Naive B cell (primary cell): ENCODE measurements at regions not wholly inside any gene's neighbourhood (a gene's known extent, or its start where the extent isn't known, plus 50 kb on each side); places are given as distances from the start of the nearest gene placed in this dataset.

Experiments used
- ATAC-seq, 2 donors: fragments of 150-1000 bp; cut with Tn5 transposase; 2 replicates each; pipeline ENCODE4 v1.10.0; 2021; ENCODE audit warnings: low read depth in 2 of 2, mild to moderate bottlenecking in 2 of 2, moderate library complexity in 2 of 2
- DNase-seq: peaks from one replicate; pipeline ENCODE4 v3.0.0; 2022
- H3K27ac Mint-ChIP-seq, 6 donors: one replicate each; pipeline ENCODE4 v1.8.0; 2020 to 2022; ENCODE audit warnings: mild to moderate bottlenecking in 6 of 6, mixed read lengths in 6 of 6, moderate library complexity in 5 of 6, inconsistent platforms in 2 of 6
- H3K27me3 Mint-ChIP-seq, 3 donors: one replicate each; pipeline ENCODE4 v1.8.0; 2021 to 2022; ENCODE audit warnings: mixed read lengths in 3 of 3, mild to moderate bottlenecking in 1 of 3
- H3K36me3 Mint-ChIP-seq, 2 donors: one replicate each; pipeline ENCODE4 v1.8.0; 2020 to 2022; ENCODE audit warnings: mixed read lengths in 2 of 2, inconsistent platforms in 1 of 2, mild to moderate bottlenecking in 1 of 2
- H3K4me1 Mint-ChIP-seq, 3 donors: one replicate each; pipeline ENCODE4 v1.8.0; 2020 to 2022; ENCODE audit warnings: mixed read lengths in 3 of 3, inconsistent platforms in 1 of 3, mild to moderate bottlenecking in 1 of 3, moderate library complexity in 1 of 3
- H3K4me3 Mint-ChIP-seq, 8 donors: one replicate each; pipeline ENCODE4 v1.8.0; 2020 to 2022; ENCODE audit warnings: mild to moderate bottlenecking in 8 of 8, mixed read lengths in 8 of 8, moderate library complexity in 8 of 8, inconsistent platforms in 2 of 8
- H3K9me3 Mint-ChIP-seq, 7 donors: one replicate each; pipeline ENCODE4 v1.8.0; 2020 to 2022; ENCODE audit warnings: mixed read lengths in 7 of 7, mild to moderate bottlenecking in 5 of 7, inconsistent platforms in 2 of 7, moderate library complexity in 1 of 7

GRCh38 chr20:59448196-59448595 lies 147.8 kb downstream of the EDN3 start:
- Mint-ChIP-seq H3K4me1 (no peaks in the 10 kb centered on the region), H3K9me3 (no peaks in the 10 kb centered on the region), H3K27me3 (peaks cover 50 to 80% (median 55%) of the 10 kb centered on the region in 3 donors), H3K36me3 (no peaks in the 10 kb centered on the region), H3K27ac (no peak overlapping the region), H3K4me3 (no peak overlapping the region)
- ATAC-seq: no peak
- DNase-seq: no peak

DNA sequence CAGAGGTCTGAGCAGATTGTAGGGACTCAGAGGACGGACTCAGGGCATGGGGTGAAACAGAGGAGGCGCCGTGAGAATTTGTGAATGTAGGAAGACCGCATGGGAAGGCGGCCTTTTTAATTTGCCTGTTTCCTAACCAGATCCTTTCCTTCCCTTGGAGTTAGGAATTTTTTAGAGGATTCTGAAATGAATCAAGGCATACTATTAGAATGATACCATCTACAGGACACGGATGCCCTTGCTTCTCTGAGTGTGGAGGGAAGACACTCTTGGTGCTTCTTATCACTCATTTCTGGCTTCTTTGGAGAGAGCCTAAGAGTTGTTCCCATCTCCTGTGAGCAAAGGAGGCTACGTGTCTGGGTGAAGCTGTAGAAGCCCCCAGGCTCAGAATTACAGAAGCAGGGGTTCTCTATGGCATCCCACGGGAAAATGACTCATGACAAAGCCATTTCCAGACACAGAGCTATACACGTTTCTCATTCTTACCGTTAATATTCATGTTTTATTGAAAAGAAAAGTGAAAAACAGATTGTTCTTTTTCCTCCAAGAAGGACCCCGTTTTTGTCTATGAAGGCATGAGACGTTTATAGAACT lies 148.5 kb downstream of the EDN3 start:
- Mint-ChIP-seq H3K27ac (peak overlapping the region in 1 of 6 donors; percentile 40), H3K4me3 (peak overlapping the region in 1 of 8 donors; percentile 30), H3K36me3 (no peaks in the 10 kb centered on the region), H3K4me1 (no peaks in the 10 kb centered on the region), H3K27me3 (peaks cover 42 to 72% (median 48%) of the 10 kb centered on the region in 3 donors), H3K9me3 (no peaks in the 10 kb centered on the region)
- ATAC-seq: no peak
- DNase-seq: no peak

DNA sequence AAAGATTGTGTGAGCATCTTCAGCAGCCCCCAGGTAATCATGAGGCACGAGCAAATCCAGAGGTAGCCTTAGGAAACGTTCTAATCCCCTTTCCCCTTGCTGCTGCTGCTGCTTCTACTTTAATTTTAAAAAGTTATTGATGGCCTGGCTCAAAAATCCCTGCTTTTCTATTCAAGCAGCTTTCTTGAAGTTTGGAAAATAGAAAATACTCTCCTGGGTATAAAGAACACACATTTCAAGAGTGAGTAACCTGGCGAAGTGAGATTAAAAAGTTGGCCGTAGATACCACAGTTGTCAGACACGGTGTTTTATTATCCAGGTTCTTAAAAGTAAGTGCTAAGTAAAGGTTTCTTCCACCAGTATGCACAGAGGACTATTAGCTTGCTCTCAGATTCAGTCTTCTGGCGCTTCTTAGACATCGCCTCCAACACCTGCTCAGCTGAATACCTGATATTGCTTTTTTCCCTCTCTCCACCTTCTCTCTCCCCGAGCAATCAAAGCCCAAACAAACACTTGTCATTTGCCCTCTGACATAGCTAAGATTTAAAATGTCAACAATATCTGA lies 150.7 kb downstream of the EDN3 start:
- H3K36me3 Mint-ChIP-seq: no peaks in the 10 kb centered on the region
- H3K27ac Mint-ChIP-seq: no peak overlapping the region
- H3K4me3 Mint-ChIP-seq: no peak overlapping the region
- H3K4me1 Mint-ChIP-seq: no peaks in the 10 kb centered on the region
- H3K27me3 Mint-ChIP-seq: peaks cover 33 to 50% (median 34%) of the 10 kb centered on the region in 3 donors
- no peaks in the 10 kb centered on the region for H3K9me3 Mint-ChIP-seq
- no peak for DNase-seq
- ATAC-seq: no peak

- H3K9me3 Mint-ChIP-seq: no peaks in the 10 kb centered on the region
- DNase-seq: no peak
- no peak overlapping the region for H3K27ac Mint-ChIP-seq
- H3K4me1 Mint-ChIP-seq: no peaks in the 10 kb centered on the region
- H3K4me3 Mint-ChIP-seq: no peak overlapping the region
- ATAC-seq: no peak
- H3K36me3 Mint-ChIP-seq: no peaks in the 10 kb centered on the region
- peaks cover 28 to 45% (median 37%) of the 10 kb centered on the region in 3 donors for H3K27me3 Mint-ChIP-seq
These were observed 151.2 kb downstream of the EDN3 start for GRCh38 chr20:59451641-59452040.

DNA sequence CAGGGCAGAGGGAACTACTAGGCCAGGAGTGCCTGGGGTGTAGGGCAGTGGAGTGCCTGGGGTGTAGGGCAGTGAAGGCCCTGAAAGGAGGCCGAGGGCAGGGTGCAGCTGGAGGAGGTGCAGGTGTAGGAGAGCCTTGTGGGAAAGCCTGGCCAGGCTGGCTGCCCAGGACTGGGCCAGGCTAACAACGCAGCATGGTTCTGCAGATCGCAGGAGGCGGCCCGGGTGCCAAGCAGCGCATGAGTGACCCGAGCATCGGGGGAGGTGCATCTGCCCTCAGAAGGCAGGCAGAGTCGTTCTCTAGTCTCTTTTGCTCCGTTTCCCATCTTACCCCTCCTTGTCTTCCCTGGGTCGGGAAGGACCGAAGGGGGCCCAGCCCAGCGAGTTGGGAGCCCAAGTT lies 151.5 kb upstream of the PHACTR3 start:
- no peaks in the 10 kb centered on the region for H3K36me3 Mint-ChIP-seq
- DNase-seq (no peak), ATAC-seq (no peak)
- no peaks in the 10 kb centered on the region for H3K4me1 Mint-ChIP-seq
- H3K9me3 Mint-ChIP-seq: no peaks in the 10 kb centered on the region
- H3K27me3 Mint-ChIP-seq: peaks cover 19 to 37% (median 36%) of the 10 kb centered on the region in 3 donors
- no peak overlapping the region for H3K27ac Mint-ChIP-seq
- H3K4me3 Mint-ChIP-seq: peak overlapping the region in 1 of 8 donors; percentile 2

DNA sequence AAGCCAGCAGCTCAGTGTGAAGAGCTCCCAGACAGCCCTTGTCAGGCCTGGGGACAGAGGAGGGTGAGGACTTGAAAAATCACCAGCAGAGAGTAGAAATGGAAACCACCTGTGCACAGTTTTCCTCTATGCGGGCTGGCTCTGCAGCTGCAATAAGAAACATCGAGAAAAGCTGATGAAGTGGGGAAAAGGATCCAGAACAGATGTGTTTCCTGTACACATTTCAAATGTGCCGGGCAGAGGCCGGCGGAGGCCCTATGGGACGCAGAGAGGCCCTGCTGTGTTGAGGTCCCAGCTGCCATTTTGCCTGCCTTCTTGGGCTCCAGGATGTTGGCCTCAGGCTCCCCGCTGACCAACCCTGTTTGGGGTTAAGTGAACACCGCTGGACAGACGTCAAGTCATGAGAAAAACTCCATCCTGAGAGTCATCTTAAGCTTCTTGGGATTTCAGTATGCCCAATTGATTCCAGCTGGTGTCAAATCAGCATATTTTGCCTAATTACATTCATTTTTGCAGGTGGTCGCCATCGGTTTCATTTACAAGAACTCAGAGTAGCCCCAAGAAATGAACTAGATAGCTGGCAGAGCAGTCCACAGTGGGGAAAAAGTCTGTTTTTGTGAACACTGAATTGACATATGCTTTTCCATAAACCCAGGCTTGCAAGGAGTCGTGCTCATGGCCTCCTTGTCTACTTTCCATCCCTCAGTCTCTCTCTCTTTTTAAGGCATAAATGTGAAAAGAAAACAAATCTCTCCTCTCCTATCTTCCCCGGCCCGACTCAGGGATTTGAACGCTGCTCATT lies 150.4 kb upstream of the PHACTR3 start:
- Mint-ChIP-seq H3K4me1 (no peaks in the 10 kb centered on the region), H3K36me3 (no peaks in the 10 kb centered on the region), H3K27me3 (peaks cover 9 to 35% (median 33%) of the 10 kb centered on the region in 3 donors), H3K27ac (peak overlapping the region in 1 of 6 donors; percentile 12), H3K4me3 (no peak overlapping the region), H3K9me3 (peaks cover 0 to 5% (median 0%) of the 10 kb centered on the region in 7 donors)
- no peak for DNase-seq
- no peak for ATAC-seq

GRCh38 chr20:59455402-59456341 lies 148.7 kb upstream of the PHACTR3 start:
- Mint-ChIP-seq H3K27ac (peak overlapping the region in 1 of 6 donors; percentile 38), H3K4me3 (no peak overlapping the region), H3K36me3 (no peaks in the 10 kb centered on the region), H3K4me1 (no peaks in the 10 kb centered on the region), H3K27me3 (peaks cover 12 to 38% (median 32%) of the 10 kb centered on the region in 3 donors), H3K9me3 (peaks cover 0 to 5% (median 0%) of the 10 kb centered on the region in 7 donors)
- DNase-seq (no peak), ATAC-seq (no peak)

DNA sequence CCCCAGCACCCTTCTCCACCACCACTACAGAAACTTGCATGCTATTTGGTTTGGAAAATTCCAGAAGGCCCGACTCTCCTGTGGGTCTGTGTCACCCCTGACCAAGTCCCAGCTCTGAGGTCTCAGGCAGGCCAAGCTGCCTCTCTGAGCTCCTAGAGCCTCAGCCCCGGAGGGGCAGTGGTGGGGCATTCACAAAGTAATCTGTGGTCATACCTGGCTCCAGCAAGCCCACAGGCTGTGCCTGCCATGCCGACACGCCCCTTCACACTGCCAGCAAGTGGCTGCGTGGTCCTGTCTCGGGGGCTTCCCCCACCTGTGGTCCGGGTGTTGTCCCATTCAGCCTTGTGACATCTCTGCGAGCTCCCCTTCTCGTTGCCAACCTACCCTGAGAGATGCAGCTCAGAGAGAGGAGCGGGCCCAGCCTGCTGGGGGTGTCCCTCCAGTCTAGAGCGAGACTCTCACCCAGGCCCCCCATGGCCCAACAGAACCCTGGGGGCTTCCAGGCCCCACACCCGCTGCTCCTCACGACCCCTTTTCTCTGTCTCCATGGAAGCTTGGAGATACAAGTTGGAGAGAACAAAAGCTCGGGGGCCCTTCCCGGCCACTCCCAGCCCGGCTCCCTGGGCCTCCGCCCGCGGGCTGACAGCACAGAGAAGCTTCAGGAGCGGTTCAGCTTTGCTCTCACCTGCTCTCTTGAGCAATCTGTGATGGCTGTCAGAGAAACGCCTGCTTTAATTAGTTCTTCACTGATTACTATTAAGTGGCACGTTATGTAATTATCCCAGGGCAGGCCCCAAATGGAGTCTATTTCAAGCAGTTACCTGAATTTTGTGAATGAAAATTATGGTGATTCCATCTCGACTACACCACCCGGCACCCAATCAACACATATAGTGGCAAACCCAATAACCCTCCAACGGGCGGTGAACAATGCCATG lies 147.7 kb upstream of the PHACTR3 start:
- Mint-ChIP-seq H3K4me1 (no peaks in the 10 kb centered on the region), H3K27ac (no peak overlapping the region), H3K9me3 (peaks cover 0 to 5% (median 0%) of the 10 kb centered on the region in 7 donors), H3K36me3 (no peaks in the 10 kb centered on the region), H3K4me3 (no peak overlapping the region), H3K27me3 (peaks cover 6 to 39% (median 35%) of the 10 kb centered on the region in 3 donors)
- no peak for ATAC-seq
- no peak for DNase-seq

GRCh38 chr20:59458645-59459044 lies 145.7 kb upstream of the PHACTR3 start:
- no peak for ATAC-seq
- H3K36me3 Mint-ChIP-seq: no peaks in the 10 kb centered on the region
- peaks cover 5 to 47% (median 24%) of the 10 kb centered on the region in 3 donors for H3K27me3 Mint-ChIP-seq
- no peak for DNase-seq
- peaks cover 0 to 5% (median 0%) of the 10 kb centered on the region in 7 donors for H3K9me3 Mint-ChIP-seq
- no peak overlapping the region for H3K4me3 Mint-ChIP-seq
- H3K4me1 Mint-ChIP-seq: no peaks in the 10 kb centered on the region
- no peak overlapping the region for H3K27ac Mint-ChIP-seq

GRCh38 chr20:59459586-59459985 lies 144.8 kb upstream of the PHACTR3 start:
- no peaks in the 10 kb centered on the region for H3K36me3 Mint-ChIP-seq
- H3K27ac Mint-ChIP-seq: no peak overlapping the region
- no peak for DNase-seq
- peaks cover 0 to 11% (median 3%) of the 10 kb centered on the region in 7 donors for H3K9me3 Mint-ChIP-seq
- no peak for ATAC-seq
- peaks cover 5 to 47% (median 26%) of the 10 kb centered on the region in 3 donors for H3K27me3 Mint-ChIP-seq
- no peaks in the 10 kb centered on the region for H3K4me1 Mint-ChIP-seq
- H3K4me3 Mint-ChIP-seq: no peak overlapping the region

GRCh38 chr20:59460352-59460751 lies 144.0 kb upstream of the PHACTR3 start:
- DNase-seq (no peak), ATAC-seq (no peak)
- Mint-ChIP-seq H3K27ac (no peak overlapping the region), H3K9me3 (peaks cover 0 to 13% (median 3%) of the 10 kb centered on the region in 7 donors), H3K4me1 (no peaks in the 10 kb centered on the region), H3K36me3 (no peaks in the 10 kb centered on the region), H3K27me3 (peaks cover 5 to 47% (median 32%) of the 10 kb centered on the region in 3 donors), H3K4me3 (no peak overlapping the region)

DNA sequence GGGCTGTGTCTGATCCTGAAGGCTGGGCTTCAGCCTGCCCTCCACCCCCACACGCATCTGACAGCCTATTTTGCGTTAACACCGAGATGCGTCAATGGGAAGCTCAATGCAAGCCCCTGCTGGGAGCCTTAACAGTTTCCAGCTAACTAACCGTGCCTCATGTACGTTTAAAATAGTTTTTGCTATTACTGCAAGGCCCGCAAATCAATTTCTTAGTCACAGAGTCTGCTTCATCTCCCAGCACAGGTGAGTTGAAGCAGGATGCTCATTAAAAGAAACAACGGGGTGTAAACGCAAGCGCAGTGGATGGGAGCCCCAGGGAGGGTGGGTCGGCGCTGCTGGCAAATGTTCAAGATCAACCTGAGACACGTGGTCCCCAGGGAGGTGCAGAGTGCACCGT lies 142.8 kb upstream of the PHACTR3 start:
- Mint-ChIP-seq H3K27me3 (peaks cover 5 to 42% (median 32%) of the 10 kb centered on the region in 3 donors), H3K4me1 (no peaks in the 10 kb centered on the region), H3K36me3 (no peaks in the 10 kb centered on the region), H3K27ac (no peak overlapping the region), H3K4me3 (no peak overlapping the region), H3K9me3 (peaks cover 0 to 13% (median 3%) of the 10 kb centered on the region in 7 donors)
- ATAC-seq: no peak
- no peak for DNase-seq
